GM12892 (cell line): ENCODE measurements at regions not wholly inside any gene's neighbourhood (a gene's known extent, or its start where the extent isn't known, plus 50 kb on each side); places are given as distances from the start of the nearest gene placed in this dataset.

Experiments
- POLR2A ChIP-seq: IDR thresholded peaks from 2 replicates; pipeline ENCODE4 v1.6.1; 2011; ENCODE audit warnings: low read depth, low read length, control low read depth
- POLR2AphosphoS5 ChIP-seq: IDR thresholded peaks from 2 replicates; pipeline ENCODE4 v1.6.1; 2011; ENCODE audit warnings: low read depth, low read length, control low read depth
- TAF1 ChIP-seq: IDR thresholded peaks from 2 replicates; pipeline ENCODE4 v1.6.1; 2011; ENCODE audit warnings: low read depth, mild to moderate bottlenecking, control low read depth, low read length, borderline replicate concordance

- TF ChIP-seq POLR2A: no peak
- TF ChIP-seq POLR2AphosphoS5: no peak
- no peak for TF ChIP-seq TAF1
These were observed 1377.4 kb upstream of the ACVR2A start for GRCh38 chr2:146467425-146467824.
